Ishikawa (cell line): ENCODE measurements at regions not wholly inside any gene's neighbourhood (a gene's known extent, or its start where the extent isn't known, plus 50 kb on each side); places are given as distances from the start of the nearest gene placed in this dataset.

Experiments
- CEBPB ChIP-seq: IDR thresholded peaks from 2 replicates; pipeline ENCODE4 v1.6.1; 2012
- CREB1 ChIP-seq: IDR thresholded peaks from 2 replicates; pipeline ENCODE4 v1.6.1; 2012; ENCODE audit warnings: low read depth
- EGR1 ChIP-seq: IDR thresholded peaks from 2 replicates; pipeline ENCODE4 v1.6.1; 2012
- EP300 ChIP-seq: IDR thresholded peaks from 2 replicates; pipeline ENCODE4 v1.6.1; 2012; ENCODE audit warnings: borderline replicate concordance
- FOXM1 ChIP-seq: IDR thresholded peaks from 2 replicates; pipeline ENCODE4 v1.6.1; 2012; ENCODE audit warnings: low read depth, borderline replicate concordance
- NFIC ChIP-seq: IDR thresholded peaks from 2 replicates; pipeline ENCODE4 v1.6.1; 2012
- RAD21 ChIP-seq: IDR thresholded peaks from 2 replicates; pipeline ENCODE4 v1.6.1; 2012; ENCODE audit warnings: low read depth
- TAF1 ChIP-seq: IDR thresholded peaks from 2 replicates; pipeline ENCODE4 v1.6.1; 2012; ENCODE audit warnings: low read depth, mild to moderate bottlenecking
- TCF12 ChIP-seq: IDR thresholded peaks from 2 replicates; pipeline ENCODE4 v1.6.1; 2012; ENCODE audit warnings: low read depth
- TEAD4 ChIP-seq: IDR thresholded peaks from 2 replicates; pipeline ENCODE4 v1.6.1; 2012
- USF1 ChIP-seq: IDR thresholded peaks from 2 replicates; pipeline ENCODE4 v1.6.1; 2012
- YY1 ChIP-seq: IDR thresholded peaks from 2 replicates; pipeline ENCODE4 v1.6.1; 2012; ENCODE audit warnings: low read depth
- ZBTB7A ChIP-seq: IDR thresholded peaks from 2 replicates; pipeline ENCODE4 v1.6.1; 2012; ENCODE audit warnings: low read depth
- TF ChIP-seq, protein P1 (sequence below): IDR thresholded peaks from 2 replicates; pipeline ENCODE4 v1.6.1; 2012
- TF ChIP-seq, protein P2 (sequence below): IDR thresholded peaks from 2 replicates; pipeline ENCODE4 v1.6.1; 2012; ENCODE audit warnings: low read depth, mild to moderate bottlenecking

- TF ChIP-seq CEBPB: no peak
- TF ChIP-seq, protein P1, sequence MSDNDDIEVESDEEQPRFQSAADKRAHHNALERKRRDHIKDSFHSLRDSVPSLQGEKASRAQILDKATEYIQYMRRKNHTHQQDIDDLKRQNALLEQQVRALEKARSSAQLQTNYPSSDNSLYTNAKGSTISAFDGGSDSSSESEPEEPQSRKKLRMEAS: no peak
- no peak for TF ChIP-seq EP300
- no peak for TF ChIP-seq FOXM1
- TF ChIP-seq TEAD4: no peak
- no peak for TF ChIP-seq RAD21
- no peak for TF ChIP-seq TAF1
- TF ChIP-seq TCF12: no peak
- TF ChIP-seq EGR1: no peak
- TF ChIP-seq CREB1: no peak
- TF ChIP-seq, protein P2, sequence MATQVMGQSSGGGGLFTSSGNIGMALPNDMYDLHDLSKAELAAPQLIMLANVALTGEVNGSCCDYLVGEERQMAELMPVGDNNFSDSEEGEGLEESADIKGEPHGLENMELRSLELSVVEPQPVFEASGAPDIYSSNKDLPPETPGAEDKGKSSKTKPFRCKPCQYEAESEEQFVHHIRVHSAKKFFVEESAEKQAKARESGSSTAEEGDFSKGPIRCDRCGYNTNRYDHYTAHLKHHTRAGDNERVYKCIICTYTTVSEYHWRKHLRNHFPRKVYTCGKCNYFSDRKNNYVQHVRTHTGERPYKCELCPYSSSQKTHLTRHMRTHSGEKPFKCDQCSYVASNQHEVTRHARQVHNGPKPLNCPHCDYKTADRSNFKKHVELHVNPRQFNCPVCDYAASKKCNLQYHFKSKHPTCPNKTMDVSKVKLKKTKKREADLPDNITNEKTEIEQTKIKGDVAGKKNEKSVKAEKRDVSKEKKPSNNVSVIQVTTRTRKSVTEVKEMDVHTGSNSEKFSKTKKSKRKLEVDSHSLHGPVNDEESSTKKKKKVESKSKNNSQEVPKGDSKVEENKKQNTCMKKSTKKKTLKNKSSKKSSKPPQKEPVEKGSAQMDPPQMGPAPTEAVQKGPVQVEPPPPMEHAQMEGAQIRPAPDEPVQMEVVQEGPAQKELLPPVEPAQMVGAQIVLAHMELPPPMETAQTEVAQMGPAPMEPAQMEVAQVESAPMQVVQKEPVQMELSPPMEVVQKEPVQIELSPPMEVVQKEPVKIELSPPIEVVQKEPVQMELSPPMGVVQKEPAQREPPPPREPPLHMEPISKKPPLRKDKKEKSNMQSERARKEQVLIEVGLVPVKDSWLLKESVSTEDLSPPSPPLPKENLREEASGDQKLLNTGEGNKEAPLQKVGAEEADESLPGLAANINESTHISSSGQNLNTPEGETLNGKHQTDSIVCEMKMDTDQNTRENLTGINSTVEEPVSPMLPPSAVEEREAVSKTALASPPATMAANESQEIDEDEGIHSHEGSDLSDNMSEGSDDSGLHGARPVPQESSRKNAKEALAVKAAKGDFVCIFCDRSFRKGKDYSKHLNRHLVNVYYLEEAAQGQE: no peak
- TF ChIP-seq ZBTB7A: no peak
- TF ChIP-seq YY1: no peak
- no peak for TF ChIP-seq USF1
- no peak for TF ChIP-seq NFIC
Observed at GRCh38 chr16:55130911-55131310, 193.1 kb upstream of the IRX6 start.

GRCh38 chr16:55133654-55134053 is 190.3 kb upstream of the IRX6 start:
- TF ChIP-seq, protein P2: no peak
- TF ChIP-seq YY1 (no peak), RAD21 (no peak), EP300 (no peak), TCF12 (no peak)

DNA sequence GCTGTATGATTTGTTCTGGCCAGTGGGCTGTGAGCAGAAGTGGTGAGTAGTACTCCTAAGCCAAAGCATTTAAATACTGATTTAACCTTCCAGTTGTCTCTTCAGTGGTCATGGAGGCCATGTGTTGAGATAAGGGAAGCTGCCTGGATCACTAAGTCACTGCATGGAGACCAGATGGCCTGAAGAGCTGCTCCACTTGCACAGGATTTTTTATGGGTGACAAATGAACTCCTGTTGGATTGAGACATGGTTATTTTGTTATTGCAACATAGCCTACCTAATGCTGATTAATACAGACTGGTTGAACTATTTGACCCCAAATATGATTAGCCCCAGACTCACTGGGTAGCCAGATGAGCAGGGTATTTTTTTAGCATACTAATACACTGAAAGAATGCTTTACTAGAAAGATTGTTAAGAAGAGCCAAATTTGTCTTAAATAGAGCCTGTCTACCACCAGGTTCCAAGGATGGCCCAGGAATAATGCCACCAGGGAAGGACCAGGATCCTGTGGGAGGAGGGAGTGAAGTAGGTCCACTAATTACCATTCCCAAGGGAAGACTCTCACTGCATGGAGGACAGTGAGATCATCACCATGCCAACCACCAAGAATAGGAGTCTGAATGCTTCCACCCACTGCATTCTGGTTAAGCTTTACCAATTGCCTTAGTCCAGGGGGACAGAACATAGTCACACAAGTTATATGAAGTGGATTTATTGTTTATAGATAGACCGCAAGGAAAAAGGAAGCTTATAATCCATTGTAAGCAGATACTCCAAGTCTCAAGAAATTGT is 187.4 kb upstream of the IRX6 start:
- TF ChIP-seq, protein P2: no peak
- TF ChIP-seq RAD21 (no peak), ZBTB7A (no peak), EP300 (no peak), FOXM1 (no peak), EGR1 (no peak), TAF1 (no peak), USF1 (no peak), CREB1 (no peak), TCF12 (no peak)
- TF ChIP-seq, protein P1: no peak

DNA sequence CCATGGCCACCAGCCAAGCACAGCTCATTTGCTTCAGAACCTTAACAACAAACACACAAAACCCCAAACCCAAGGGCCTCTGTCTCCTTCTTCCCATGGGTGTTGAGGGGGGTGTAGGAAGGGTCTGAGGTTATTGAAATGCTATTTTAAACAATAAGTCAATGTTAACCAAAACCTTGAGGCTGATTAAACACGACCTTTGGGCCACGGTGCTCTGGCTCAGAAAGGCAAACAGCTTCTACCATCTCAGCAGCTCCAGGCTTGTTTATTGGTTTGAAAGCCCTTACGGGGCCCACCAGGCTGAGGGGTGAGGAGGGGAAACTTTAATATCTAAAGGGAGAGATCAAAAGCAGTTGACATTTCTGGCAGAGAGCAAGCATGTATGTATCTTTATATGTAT is 185.7 kb upstream of the IRX6 start:
- TF ChIP-seq NFIC (no peak), TAF1 (no peak), CEBPB (no peak)
- TF ChIP-seq, protein P2: no peak
- TF ChIP-seq, protein P1: no peak
